ENCODE measurements at regions not wholly inside any gene's neighbourhood (a gene's known extent, or its start where the extent isn't known, plus 50 kb on each side); places are given as distances from the start of the nearest gene placed in this dataset.

DNA sequence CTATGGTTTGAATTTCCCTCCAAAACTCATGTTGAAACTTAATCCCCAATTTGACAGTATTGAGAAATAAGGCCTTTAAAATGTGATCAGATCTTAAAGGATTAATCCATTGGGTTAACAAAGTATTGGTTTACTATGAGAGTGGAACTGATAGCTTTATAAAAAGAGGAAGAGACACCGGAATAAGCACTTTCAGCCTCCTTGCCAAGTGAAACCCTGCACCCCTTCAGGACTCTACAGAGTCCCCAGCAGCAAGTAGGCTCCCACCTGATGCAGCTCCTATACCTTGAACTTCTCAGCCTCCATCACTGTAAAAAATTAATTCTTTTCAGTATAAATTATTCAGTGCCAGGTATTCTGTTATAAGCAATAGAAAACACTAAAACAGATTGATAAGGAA is 348.3 kb downstream of the CGGBP1 start:
- TF ChIP-seq, protein P1, sequence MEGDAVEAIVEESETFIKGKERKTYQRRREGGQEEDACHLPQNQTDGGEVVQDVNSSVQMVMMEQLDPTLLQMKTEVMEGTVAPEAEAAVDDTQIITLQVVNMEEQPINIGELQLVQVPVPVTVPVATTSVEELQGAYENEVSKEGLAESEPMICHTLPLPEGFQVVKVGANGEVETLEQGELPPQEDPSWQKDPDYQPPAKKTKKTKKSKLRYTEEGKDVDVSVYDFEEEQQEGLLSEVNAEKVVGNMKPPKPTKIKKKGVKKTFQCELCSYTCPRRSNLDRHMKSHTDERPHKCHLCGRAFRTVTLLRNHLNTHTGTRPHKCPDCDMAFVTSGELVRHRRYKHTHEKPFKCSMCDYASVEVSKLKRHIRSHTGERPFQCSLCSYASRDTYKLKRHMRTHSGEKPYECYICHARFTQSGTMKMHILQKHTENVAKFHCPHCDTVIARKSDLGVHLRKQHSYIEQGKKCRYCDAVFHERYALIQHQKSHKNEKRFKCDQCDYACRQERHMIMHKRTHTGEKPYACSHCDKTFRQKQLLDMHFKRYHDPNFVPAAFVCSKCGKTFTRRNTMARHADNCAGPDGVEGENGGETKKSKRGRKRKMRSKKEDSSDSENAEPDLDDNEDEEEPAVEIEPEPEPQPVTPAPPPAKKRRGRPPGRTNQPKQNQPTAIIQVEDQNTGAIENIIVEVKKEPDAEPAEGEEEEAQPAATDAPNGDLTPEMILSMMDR (IDR thresholded peaks at IDR 0.05), result no peak
- TF ChIP-seq POLR2A (IDR thresholded peaks at IDR 0.05), result no peak
- no peak for TF ChIP-seq EP300 (IDR thresholded peaks at IDR 0.05)
